ENCODE measurements at regions not wholly inside any gene's neighbourhood (a gene's known extent, or its start where the extent isn't known, plus 50 kb on each side); places are given as distances from the start of the nearest gene placed in this dataset.

GRCh38 chr13:59510386-59510785 is 653.3 kb downstream of the DIAPH3 start:
- ATAC-seq (ENCODE audit: low FRiP score in 2 of 2), result no peak
- Histone ChIP-seq H3K4me1 (no peaks in the 10 kb centered on the region), H3K27me3 (no peaks in the 10 kb centered on the region)

GRCh38 chr13:59513686-59514085 is 650.0 kb downstream of the DIAPH3 start:
- H3K4me1 ChIP-seq, result no peaks in the 10 kb centered on the region
- TF ChIP-seq POLR2AphosphoS5 (IDR thresholded peaks at IDR 0.05) (no peak), POLR2A (IDR thresholded peaks at IDR 0.05) (no peak), CTCF (IDR thresholded peaks at IDR 0.05) (no peak), EP300 (IDR thresholded peaks at IDR 0.05) (no peak)
- no peaks in the 10 kb centered on the region for H3K9me3 ChIP-seq
- no peaks in the 10 kb centered on the region for H3K27me3 ChIP-seq
- H3K27ac ChIP-seq, result no peak overlapping the region
- H3K4me3 ChIP-seq, result no peak overlapping the region
- H3K36me3 ChIP-seq, result no peaks in the 10 kb centered on the region
- ATAC-seq (ENCODE audit: low FRiP score in 2 of 2) (no peak), DNase-seq (no peak)
- WGBS, 2 donors, result 69 to 83% methylated on average over 1 of the region's 1 CpG

More at GRCh38 chr13:59510386-59510785, 653.3 kb downstream of the DIAPH3 start:
- WGBS, 2 donors, result 85 to 94% methylated on average over 4 of the region's 4 CpGs
- TF ChIP-seq POLR2A (IDR thresholded peaks at IDR 0.05) (no peak), POLR2AphosphoS5 (IDR thresholded peaks at IDR 0.05) (no peak), CTCF (IDR thresholded peaks at IDR 0.05) (no peak), EP300 (IDR thresholded peaks at IDR 0.05) (no peak)
- H3K36me3 ChIP-seq, result no peaks in the 10 kb centered on the region
- no peaks in the 10 kb centered on the region for H3K9me3 ChIP-seq
- no peak overlapping the region for H3K27ac ChIP-seq
- H3K4me3 ChIP-seq, result no peak overlapping the region
- no peak for DNase-seq

- WGBS, 2 donors, result 96 to 97% methylated on average over 5 of the region's 5 CpGs
These were observed 649.4 kb downstream of the DIAPH3 start for GRCh38 chr13:59514316-59514715.

GRCh38 chr13:59519819-59520218 is 643.9 kb downstream of the DIAPH3 start:
- Histone ChIP-seq H3K4me1 (no peaks in the 10 kb centered on the region), H3K9me3 (no peaks in the 10 kb centered on the region), H3K4me3 (no peak overlapping the region), H3K27ac (no peak overlapping the region), H3K27me3 (no peaks in the 10 kb centered on the region), H3K36me3 (no peaks in the 10 kb centered on the region)
- no peak for ATAC-seq (ENCODE audit: low FRiP score in 2 of 2)
- no peak for TF ChIP-seq POLR2A (IDR thresholded peaks at IDR 0.05)
- no peak for TF ChIP-seq EP300 (IDR thresholded peaks at IDR 0.05)
- TF ChIP-seq CTCF (IDR thresholded peaks at IDR 0.05), result no peak
- no peak for DNase-seq
- WGBS, 2 donors, result 74 to 88% methylated on average over 2 of the region's 2 CpGs

More at GRCh38 chr13:59514316-59514715, 649.4 kb downstream of the DIAPH3 start:
- DNase-seq (no peak), ATAC-seq (ENCODE audit: low FRiP score in 2 of 2) (no peak)
- no peaks in the 10 kb centered on the region for H3K27me3 ChIP-seq
- no peak for TF ChIP-seq EP300 (IDR thresholded peaks at IDR 0.05)
- no peak for TF ChIP-seq POLR2AphosphoS5 (IDR thresholded peaks at IDR 0.05)
- no peak for TF ChIP-seq CTCF (IDR thresholded peaks at IDR 0.05)
- TF ChIP-seq POLR2A (IDR thresholded peaks at IDR 0.05), result no peak
- no peak overlapping the region for H3K27ac ChIP-seq
- no peaks in the 10 kb centered on the region for H3K9me3 ChIP-seq
- no peak overlapping the region for H3K4me3 ChIP-seq
- H3K36me3 ChIP-seq, result no peaks in the 10 kb centered on the region
- H3K4me1 ChIP-seq, result no peaks in the 10 kb centered on the region

- Histone ChIP-seq H3K9me3 (no peaks in the 10 kb centered on the region), H3K27me3 (no peaks in the 10 kb centered on the region), H3K36me3 (no peaks in the 10 kb centered on the region), H3K27ac (no peak overlapping the region), H3K4me3 (no peak overlapping the region), H3K4me1 (no peaks in the 10 kb centered on the region)
- DNase-seq (no peak), ATAC-seq (ENCODE audit: low FRiP score in 2 of 2) (no peak)
- TF ChIP-seq POLR2A (IDR thresholded peaks at IDR 0.05) (no peak), POLR2AphosphoS5 (IDR thresholded peaks at IDR 0.05) (no peak), CTCF (IDR thresholded peaks at IDR 0.05) (no peak), EP300 (IDR thresholded peaks at IDR 0.05) (no peak)
- 91 to 97% methylated on average over 1 of the region's 1 CpG for WGBS, 2 donors
These were observed 642.2 kb downstream of the DIAPH3 start for GRCh38 chr13:59521549-59521948.

All from upper lobe of left lung (tissue), 6 donors.